ENCODE measurements at regions not wholly inside any gene's neighbourhood (a gene's known extent, or its start where the extent isn't known, plus 50 kb on each side); places are given as distances from the start of the nearest gene placed in this dataset.

DNA sequence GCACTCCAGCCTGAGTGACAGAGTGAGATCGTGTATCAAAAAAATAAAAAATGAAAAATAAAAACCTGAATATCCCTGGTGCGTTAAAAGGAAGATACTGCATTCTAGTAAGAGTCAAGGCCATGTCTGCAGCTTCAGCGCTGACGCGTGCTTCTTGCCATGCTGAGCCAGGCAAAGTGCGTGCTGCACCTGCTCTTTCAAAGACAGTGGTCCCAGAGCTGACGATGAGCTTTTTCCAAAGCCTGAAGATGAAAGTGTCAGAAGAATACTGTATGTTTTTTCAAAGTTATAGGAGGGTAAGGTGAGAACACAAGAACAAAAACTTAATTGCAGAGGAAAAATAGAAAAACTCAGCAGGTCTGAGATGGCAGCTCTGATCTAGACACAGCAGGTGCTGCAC lies 115.1 kb downstream of the RNASET2 start:
- DNase-seq: no peak

DNA sequence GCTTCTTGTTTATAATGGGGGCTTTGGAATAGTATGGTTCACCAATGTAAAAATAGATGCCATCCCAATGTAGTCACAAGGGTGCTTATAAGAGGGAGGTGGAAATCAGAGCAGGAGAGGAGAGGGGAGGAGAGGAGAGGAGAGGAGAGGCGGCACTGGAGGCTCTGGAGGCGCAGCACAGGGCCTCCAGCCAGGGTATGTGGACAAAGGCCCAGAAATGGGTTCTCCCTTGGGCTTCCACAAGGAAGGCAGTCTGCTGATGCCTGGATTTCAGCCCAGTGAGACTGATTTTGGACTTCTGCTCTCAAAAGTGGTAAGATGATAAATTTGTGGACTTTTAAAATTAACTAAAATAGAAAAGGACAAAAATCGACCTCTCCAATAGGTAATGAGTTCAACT lies 116.8 kb downstream of the RNASET2 start:
- no peak for DNase-seq

DNA sequence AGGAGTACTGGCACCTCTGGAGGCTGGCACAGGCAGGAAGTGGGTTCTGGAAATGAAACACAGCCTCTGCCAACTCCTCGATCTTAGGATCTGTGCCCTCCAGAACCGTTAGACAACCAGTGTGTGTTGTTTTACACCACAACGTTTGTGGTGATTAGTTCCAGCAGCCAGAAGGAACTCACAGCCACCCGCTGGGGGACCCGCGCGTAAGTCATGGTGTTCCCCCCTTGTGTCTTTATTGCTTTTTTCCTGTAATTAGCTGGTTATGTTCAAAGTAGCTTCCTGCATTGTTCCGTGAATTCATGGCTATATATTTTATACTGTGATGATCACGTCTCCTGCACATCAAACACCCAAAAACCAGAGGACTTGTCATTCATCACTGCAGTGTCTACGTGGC lies 117.4 kb downstream of the RNASET2 start:
- DNase-seq: no peak

- no peak for DNase-seq
Observed at GRCh38 chr6:166836785-166837718, 119.3 kb downstream of the RNASET2 start.

DNA sequence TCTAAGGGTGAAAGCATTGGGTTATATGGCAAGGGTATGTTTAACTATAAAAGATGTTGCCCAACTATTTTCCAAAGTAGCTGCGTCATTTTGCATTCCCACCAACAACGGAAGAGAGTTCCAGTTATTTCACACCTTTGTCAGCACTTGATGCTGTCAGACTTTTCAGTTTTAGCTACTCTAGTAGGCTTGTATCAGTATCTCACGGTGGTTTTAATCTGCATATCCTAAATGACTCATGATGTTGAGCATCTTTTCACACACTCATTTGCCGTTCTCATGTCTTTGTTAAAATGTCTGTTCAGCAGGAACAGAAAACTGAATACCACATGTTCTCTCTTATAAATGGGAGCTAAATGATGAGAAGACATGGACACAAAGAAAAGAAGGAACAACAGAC lies 122.3 kb downstream of the RNASET2 start:
- DNase-seq: no peak

DNA sequence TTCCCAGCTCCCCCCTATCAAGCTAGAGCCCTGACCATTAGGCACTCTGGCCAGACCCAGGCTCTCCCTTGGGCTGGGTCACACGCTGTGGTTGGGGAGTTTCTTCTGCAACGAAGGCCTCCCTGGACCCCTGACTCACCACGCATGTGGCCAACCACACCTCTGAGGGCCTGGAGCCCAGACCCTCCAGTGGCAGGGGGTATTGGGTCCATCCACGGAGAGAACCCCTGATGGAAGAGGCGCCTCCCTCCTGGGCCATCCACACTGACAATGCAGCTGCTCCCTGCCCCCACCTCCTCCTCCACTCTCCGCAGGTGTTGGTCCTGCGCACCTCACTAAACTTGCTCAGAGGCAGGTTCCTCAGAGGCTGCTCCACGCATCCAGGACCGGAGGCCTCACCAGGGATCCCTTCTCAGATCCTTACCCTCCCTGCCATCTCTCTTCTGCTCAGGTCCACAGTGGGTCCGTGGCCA lies 125.4 kb downstream of the RNASET2 start:
- DNase-seq: no peak

DNA sequence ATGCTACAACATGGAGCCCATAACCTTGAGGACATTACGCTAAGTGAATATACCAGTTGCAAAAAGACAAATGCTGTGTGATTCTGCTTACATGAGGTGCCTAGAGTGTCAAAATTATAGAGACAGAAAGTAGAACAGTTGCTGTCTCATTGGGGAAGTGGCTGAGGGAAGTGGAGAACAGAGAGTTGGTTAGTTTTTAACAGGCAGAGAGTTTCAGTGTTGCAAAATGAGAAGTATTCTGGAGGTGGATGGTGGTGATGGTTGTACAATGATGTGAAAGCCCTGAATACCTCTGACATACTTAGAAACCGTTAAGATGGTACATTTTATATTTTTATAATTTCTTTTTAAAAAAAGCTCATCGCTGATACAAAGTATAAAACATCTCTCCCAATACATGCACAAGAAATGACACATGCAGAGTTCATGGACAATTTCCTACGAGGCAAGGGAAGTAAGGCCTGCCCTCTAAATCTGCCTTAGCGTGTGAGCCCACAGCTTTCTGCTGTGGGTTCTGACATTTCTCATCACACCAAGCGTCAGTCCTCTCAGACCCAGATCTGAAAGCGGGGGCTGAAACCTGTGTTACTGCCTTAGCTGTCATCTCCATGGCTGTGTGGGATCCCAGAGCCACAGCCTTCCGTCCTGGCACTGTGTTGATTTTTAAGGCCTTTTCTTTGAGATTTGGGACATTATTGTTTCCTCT lies 126.0 kb downstream of the RNASET2 start:
- DNase-seq: no peak

DNA sequence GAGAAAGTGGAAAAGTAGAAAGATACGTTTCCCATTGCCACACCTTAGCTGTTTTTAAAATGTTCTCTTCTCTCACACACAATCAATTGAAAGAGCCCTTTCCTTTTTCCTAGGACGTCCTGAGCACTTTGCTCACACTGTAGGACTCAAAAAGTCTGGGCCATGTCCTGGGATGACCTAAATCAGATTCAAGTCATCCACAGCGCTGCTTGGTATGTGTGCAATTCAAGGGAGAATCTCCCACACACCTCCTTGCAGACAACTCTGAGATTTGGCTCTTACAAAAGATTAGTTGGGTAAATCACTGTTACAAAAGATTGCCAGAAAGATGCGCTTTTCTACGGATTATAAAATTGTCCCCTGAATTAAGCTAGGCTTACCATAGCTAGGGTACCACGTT lies 130.1 kb downstream of the RNASET2 start:
- no peak for DNase-seq

DNA sequence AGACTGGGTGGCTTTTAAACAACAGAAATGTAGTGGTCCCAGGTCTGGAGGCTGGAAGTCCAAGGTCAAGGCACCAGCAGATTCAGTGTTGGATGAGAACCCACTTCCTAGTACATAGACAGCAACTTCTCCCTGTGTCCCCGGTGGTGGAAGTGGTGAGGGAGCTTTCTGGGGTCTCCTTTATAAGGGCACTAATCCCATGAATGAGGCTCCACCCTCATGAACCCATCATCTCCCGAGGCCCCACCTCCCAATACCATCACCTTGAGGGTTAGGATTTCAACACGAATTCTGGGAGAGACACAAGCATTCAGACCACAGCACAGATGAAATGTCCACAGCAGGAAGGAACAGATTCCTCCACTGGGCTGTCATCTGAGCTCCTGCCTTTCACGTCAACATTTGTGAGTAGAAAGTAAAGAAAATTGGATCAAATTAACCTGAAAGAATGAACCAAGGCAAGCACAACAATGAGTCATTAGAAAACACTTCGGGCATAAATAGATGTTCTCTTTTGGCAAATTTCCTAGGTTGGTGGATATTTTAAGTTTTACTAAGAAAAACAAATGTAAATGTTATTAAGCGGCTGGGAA lies 130.7 kb downstream of the RNASET2 start:
- no peak for DNase-seq

GRCh38 chr6:166824880-166825250 lies 131.5 kb downstream of the RNASET2 start:
- DNase-seq: no peak

GRCh38 chr6:166824146-166824879 lies 132.0 kb downstream of the RNASET2 start:
- DNase-seq: no peak

DNA sequence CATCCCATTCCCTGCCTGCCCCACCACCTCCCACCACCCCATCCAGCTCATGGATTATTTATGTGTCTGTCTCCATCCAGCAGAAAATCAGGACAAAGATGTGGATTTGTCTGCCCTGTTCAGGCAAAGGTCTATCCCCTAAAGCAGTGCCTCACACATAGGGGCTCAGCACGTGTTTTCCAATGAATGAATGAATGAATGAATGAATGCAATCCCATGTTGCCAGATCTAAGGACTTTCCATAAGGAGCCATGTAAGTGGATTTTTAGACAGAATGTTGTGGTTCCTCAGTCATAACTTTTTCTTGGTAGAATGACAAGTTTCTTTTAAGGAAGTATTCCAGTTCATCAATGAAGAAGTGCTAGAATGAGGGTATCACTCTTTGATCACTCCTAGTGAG lies 133.7 kb downstream of the RNASET2 start:
- no peak for DNase-seq

- no peak for DNase-seq
Observed at GRCh38 chr6:166820483-166820882, 135.9 kb downstream of the RNASET2 start.

DNA sequence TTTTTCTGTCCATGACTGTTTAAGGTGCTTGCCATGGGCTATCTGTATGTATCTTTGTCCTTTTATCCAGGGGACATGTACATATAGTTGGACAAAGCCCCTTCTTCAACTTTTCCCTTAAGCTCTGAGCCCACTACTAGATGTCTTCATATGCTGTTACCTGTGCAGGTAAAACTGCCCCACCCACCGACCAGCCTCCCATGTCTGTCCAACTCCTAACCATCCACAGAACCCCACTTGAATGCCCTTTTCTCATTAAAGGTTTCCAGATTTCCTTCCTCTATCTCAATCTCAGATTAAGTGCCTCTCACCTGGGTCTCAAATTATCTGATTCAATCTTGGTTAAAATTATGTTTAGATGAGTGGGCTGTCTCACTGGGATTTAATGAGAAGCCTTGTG lies 136.3 kb downstream of the RNASET2 start:
- DNase-seq: no peak

- DNase-seq: no peak
Observed at GRCh38 chr6:166815629-166816028, 140.7 kb downstream of the RNASET2 start.

DNA sequence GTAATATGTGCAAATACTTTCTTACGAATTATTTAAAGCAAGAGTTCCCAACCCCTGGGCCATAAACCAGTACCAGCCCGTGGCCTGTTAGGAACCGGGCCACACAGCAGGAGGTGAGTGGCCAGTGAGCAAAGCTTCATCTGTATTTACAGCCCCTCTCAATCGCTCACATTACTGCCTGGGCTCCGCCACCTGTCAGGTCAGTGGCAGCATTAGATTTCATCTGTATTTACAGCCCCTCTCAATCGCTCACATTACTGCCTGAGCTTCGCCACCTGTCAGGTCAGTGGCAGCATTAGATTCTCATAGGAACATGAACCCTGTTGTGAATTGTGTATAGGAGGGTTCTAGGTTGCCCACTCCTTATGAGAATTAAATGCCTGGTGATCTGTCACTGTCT lies 142.0 kb downstream of the RNASET2 start:
- peak; percentile 4 for DNase-seq

DNA sequence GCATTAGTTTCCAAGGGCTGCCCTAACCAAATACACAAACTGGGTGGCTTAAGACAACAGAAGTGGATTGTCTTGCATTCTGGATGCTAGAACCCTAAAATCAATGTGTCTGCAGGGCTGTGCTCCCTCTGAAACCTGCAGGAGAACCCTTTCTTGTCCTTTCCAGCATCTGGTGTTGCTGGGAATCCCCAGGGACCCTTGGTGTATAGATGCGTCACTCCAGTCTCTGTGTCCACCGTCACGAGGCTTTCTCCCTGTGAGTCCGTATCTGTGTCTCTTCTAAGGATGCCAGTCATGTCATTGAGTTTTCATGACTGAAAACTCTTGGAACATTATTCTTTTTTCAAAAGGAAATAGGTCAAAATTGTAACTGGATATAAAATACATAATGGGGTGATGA lies 142.9 kb downstream of the RNASET2 start:
- DNase-seq: no peak

DNA sequence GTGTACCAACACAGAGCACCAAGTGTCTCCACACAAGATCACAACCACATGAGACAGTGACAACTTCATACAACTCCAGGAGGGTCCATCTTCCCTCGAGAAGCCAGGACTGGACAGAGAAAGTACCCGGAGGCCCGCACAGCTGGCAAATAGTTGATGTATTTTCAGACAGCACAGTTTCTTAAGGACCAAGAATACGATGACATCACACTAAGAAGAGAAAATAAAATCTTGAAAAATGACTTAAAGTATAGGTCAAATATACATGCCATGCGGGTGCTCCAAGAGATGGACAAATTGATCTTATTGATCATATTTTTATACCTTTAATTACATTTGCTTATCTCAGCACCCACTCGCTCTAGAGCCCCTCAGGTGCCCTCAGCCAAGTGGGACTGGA lies 145.5 kb downstream of the RNASET2 start:
- no peak for DNase-seq

- DNase-seq: no peak
Observed at GRCh38 chr6:166809721-166810120, 146.6 kb downstream of the RNASET2 start.

GRCh38 chr6:166806962-166807757 lies 149.2 kb downstream of the RNASET2 start:
- no peak for DNase-seq

DNA sequence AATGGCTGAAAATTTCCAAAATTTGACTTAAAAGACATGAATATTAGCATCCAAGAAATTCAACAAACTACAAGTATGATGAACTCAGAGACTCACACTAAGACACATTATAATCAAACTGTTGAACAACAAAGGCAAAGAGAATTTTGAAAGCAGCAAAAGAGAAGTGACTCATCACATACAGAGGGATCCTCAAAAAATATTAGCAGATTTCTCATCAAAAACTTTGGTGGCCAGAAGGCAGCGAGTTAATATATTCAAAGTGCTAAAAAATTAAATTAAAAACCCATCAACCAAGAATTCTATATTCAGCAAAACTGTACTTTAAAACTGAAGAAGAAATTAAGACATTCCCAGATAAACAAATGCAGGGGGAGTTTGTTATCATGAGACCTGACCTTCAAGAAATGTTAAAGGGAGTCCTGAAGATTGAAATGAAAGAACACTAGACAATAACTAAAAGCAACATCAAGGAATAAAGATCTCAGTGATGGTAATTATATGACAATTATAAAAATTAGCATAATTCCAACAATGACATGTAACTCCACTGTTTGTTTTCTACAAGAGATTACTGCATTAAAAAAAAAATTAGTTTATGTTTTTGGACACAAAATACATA lies 150.0 kb downstream of the RNASET2 start:
- no peak for DNase-seq

DNA sequence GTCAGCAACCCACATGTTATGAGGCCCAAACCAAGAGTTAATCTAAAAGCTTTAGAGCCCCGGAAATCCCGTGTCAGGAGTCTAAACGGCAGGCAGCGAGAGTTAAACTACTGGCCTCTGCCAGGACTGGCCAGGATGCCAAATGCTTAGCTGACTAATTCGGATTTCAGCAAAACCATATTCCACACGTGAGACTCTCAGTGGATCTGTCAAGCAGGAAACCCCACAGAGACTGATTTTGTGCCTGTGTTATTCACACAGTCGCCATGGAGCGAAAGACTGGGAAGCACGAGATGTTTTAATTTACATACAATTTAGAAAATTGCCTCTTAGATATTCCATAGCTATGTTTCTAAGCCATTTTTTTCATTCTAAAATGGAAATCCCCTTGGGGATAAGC lies 152.9 kb downstream of the RNASET2 start:
- no peak for DNase-seq
